HEK293T (cell line): ENCODE measurements at regions not wholly inside any gene's neighbourhood (a gene's known extent, or its start where the extent isn't known, plus 50 kb on each side); places are given as distances from the start of the nearest gene placed in this dataset.

Experiments used
- CTCF ChIA-PET: fragments of 350-600 bp; formaldehyde crosslinking; extraction: SDS; loops from one replicate; lab custom pipeline; 2021; ENCODE audit warnings: antibody characterized with exemption, inconsistent platforms; lab: Yijun Ruan, JAX
- POLR2A ChIA-PET: fragments of 350-600 bp; formaldehyde crosslinking; extraction: SDS; loops from one replicate; lab custom pipeline; 2020; ENCODE audit warnings: antibody characterized with exemption, inconsistent platforms; lab: Yijun Ruan, JAX
- DNase-seq: peaks from one replicate; pipeline ENCODE4 v3.0.0; 2012; ENCODE audit warnings: mixed read lengths; ENCODE audit errors: extremely low spot score
- ARNT ChIP-seq: fragments of 450-650 bp; IDR thresholded peaks from 2 replicates; pipeline ENCODE4 v1.6.1; 2017; ENCODE audit warnings: mild to moderate bottlenecking
- BHLHE40 ChIP-seq: fragments of 450-650 bp; IDR thresholded peaks from 2 replicates; pipeline ENCODE4 v1.6.1; 2016; ENCODE audit warnings: mild to moderate bottlenecking, moderate library complexity, borderline replicate concordance
- CTBP1 ChIP-seq: fragments of 450-650 bp; IDR thresholded peaks from 2 replicates; pipeline ENCODE4 v1.6.1; 2016; ENCODE audit warnings: borderline replicate concordance
- ELF4 ChIP-seq: fragments of 450-650 bp; IDR thresholded peaks from 2 replicates; pipeline ENCODE4 v1.6.1; 2017; ENCODE audit warnings: antibody characterized with exemption
- FOXA1 ChIP-seq: fragments of 450-650 bp; IDR thresholded peaks from 2 replicates; pipeline ENCODE4 v1.6.1; 2016; ENCODE audit warnings: mild to moderate bottlenecking
- FOXK2 ChIP-seq: fragments of 450-650 bp; IDR thresholded peaks from 2 replicates; pipeline ENCODE4 v1.6.1; 2016; ENCODE audit warnings: mild to moderate bottlenecking
- FOXM1 ChIP-seq: fragments of 450-650 bp; IDR thresholded peaks from 2 replicates; pipeline ENCODE4 v1.6.1; 2017; ENCODE audit warnings: mild to moderate bottlenecking, borderline replicate concordance
- HDGF ChIP-seq: fragments of 450-650 bp; IDR thresholded peaks from 2 replicates; pipeline ENCODE4 v1.6.1; 2017; ENCODE audit warnings: antibody characterized with exemption, borderline replicate concordance
- L3MBTL2 ChIP-seq: fragments of 450-650 bp; conservative IDR thresholded peaks from 2 replicates; pipeline ENCODE4 v1.6.1; 2016; ENCODE audit warnings: mild to moderate bottlenecking
- LEF1 ChIP-seq: fragments of 450-650 bp; IDR thresholded peaks from 2 replicates; pipeline ENCODE4 v1.6.1; 2017; ENCODE audit warnings: mild to moderate bottlenecking, borderline replicate concordance
- NFRKB ChIP-seq: fragments of 450-650 bp; IDR thresholded peaks from 2 replicates; pipeline ENCODE4 v1.6.1; 2016; ENCODE audit warnings: mild to moderate bottlenecking, moderate library complexity
- SP1 ChIP-seq: fragments of 450-650 bp; IDR thresholded peaks from 2 replicates; pipeline ENCODE4 v1.6.1; 2017
- SUZ12 ChIP-seq: fragments of 450-650 bp; IDR thresholded peaks from 2 replicates; pipeline ENCODE4 v1.6.1; 2016; ENCODE audit warnings: mild to moderate bottlenecking
- TARDBP ChIP-seq: fragments of 450-650 bp; IDR thresholded peaks from 2 replicates; pipeline ENCODE4 v1.6.1; 2016
- ZNF384 ChIP-seq: fragments of 450-650 bp; IDR thresholded peaks from 2 replicates; pipeline ENCODE4 v1.6.1; 2016
- TF ChIP-seq, protein P1 (sequence below): fragments of 450-650 bp; IDR thresholded peaks from 2 replicates; pipeline ENCODE4 v1.6.1; 2016

DNA sequence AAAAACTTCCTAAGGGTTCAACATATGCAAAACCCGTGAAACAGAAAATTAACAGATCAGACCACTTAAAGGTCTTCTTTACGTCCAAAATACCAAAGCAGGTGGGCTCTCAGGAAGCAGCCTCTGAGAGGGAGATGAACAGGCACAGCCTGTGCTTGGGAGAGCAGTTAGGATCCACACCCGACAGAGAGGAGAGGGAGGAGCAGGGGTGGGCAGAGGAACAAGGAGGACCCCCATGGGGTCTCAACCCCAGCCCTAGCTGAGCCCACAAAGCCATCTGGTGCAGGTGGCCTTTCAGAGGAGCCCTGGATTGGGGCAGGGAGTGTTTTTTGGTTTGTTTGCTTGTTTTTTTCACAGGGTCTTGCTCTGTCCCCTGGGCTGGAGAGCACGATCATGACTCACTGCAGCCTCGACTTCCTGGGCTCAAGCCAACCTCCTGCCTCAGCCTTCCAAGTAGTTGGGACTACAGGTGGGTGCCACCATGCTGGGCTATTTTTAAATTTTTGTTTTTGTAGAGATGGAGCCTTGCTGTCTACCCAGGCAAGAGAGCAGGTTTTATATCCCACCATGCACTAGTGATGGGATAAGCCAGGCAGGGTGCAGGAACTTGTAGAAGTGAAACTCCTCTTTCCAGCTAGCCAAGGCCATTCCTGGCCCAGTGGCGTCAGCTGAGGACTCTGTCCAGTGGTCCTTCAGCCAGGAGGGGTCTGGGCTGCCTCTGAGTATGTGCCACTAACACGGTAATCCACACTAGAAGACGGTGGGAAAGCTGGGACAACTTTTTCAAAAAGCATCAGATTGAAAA is 154.1 kb upstream of the HDAC4 start:
- POLR2A ChIA-PET: no interaction called here

GRCh38 chr2:239553376-239554000 is 152.7 kb upstream of the HDAC4 start:
- ChIA-PET CTCF (no interaction called here), POLR2A (no interaction called here)
- DNase-seq: no peak
- TF ChIP-seq TARDBP (no peak), CTBP1 (no peak), FOXK2 (no peak), L3MBTL2 (no peak), FOXM1 (no peak), SP1 (no peak), SUZ12 (no peak), FOXA1 (no peak), ELF4 (no peak)

More for the DNA sequence above, 154.1 kb upstream of the HDAC4 start:
- CTCF ChIA-PET: no interaction called here
- TF ChIP-seq CTBP1: no peak
- TF ChIP-seq FOXM1: no peak
- no peak for TF ChIP-seq SP1
- no peak for DNase-seq

DNA sequence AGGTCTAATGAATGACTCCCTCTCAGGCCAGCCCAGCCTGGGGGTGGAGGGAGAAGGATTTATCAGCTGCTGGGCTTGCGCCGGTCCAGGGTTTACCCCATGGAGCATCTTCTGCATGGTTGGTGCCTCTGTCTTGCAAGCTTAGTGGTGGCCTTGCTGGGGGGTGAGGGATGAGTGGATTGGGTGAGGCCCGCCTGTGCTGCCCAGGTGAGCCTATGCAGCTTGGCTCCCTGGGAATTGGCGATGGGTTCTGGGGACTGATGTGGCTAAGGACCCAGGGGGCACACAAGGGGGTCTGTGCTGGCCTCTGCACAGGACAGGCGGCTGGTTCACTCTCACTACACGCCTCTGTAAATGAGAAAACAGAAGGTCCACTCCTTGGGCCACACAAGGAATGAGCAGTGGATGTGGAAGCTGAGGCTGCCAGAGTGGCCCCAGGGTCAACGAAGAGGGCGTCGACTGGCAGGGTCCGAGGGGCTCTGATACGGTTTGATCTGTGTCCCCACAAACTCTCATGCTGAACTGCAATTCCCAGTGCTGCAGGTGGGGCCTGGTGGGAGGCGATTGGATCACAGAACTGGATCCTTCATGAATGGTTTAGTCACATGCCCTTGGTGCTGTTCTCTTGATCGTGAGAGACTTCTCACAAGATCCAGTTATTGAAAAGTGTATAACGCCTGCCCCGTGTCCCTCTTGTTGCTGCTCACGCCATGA is 151.6 kb upstream of the HDAC4 start:
- ChIA-PET POLR2A (no interaction called here), CTCF (no interaction called here)
- no peak for DNase-seq
- TF ChIP-seq FOXM1: no peak
- no peak for TF ChIP-seq CTBP1
- TF ChIP-seq NFRKB: no peak
- TF ChIP-seq BHLHE40: no peak
- TF ChIP-seq LEF1: no peak
- TF ChIP-seq, protein P1, sequence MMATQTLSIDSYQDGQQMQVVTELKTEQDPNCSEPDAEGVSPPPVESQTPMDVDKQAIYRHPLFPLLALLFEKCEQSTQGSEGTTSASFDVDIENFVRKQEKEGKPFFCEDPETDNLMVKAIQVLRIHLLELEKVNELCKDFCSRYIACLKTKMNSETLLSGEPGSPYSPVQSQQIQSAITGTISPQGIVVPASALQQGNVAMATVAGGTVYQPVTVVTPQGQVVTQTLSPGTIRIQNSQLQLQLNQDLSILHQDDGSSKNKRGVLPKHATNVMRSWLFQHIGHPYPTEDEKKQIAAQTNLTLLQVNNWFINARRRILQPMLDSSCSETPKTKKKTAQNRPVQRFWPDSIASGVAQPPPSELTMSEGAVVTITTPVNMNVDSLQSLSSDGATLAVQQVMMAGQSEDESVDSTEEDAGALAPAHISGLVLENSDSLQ: no peak
- no peak for TF ChIP-seq HDGF
- no peak for TF ChIP-seq FOXA1
- TF ChIP-seq L3MBTL2: no peak
- TF ChIP-seq ARNT: no peak
- no peak for TF ChIP-seq FOXK2
- TF ChIP-seq SUZ12: no peak
- no peak for TF ChIP-seq ZNF384
- no peak for TF ChIP-seq ELF4
- no peak for TF ChIP-seq SP1
- no peak for TF ChIP-seq TARDBP

GRCh38 chr2:239551206-239551605 is 150.4 kb upstream of the HDAC4 start:
- no peak for DNase-seq
- no peak for TF ChIP-seq CTBP1
- no peak for TF ChIP-seq SP1
- no peak for TF ChIP-seq ELF4
- no peak for TF ChIP-seq FOXA1
- TF ChIP-seq HDGF: no peak
- no peak for TF ChIP-seq L3MBTL2
- TF ChIP-seq FOXK2: no peak
- TF ChIP-seq NFRKB: no peak
- TF ChIP-seq, protein P1: no peak
- TF ChIP-seq ARNT: no peak
- TF ChIP-seq LEF1: no peak
- TF ChIP-seq TARDBP: no peak
- TF ChIP-seq ZNF384: no peak
- no peak for TF ChIP-seq FOXM1
- no peak for TF ChIP-seq SUZ12
- CTCF ChIA-PET: no interaction called here
- POLR2A ChIA-PET: no interaction called here

- no peak for TF ChIP-seq FOXM1
- TF ChIP-seq L3MBTL2: no peak
- no peak for TF ChIP-seq SP1
- no peak for TF ChIP-seq FOXK2
- TF ChIP-seq NFRKB: no peak
- no peak for TF ChIP-seq HDGF
- no peak for TF ChIP-seq CTBP1
- DNase-seq: no peak
- ChIA-PET POLR2A (no interaction called here), CTCF (no interaction called here)
Observed at GRCh38 chr2:239550357-239550756, 149.5 kb upstream of the HDAC4 start.

GRCh38 chr2:239549711-239550255 is 149.0 kb upstream of the HDAC4 start:
- CTCF ChIA-PET: no interaction called here
- TF ChIP-seq FOXK2 (no peak), BHLHE40 (no peak), ARNT (no peak), TARDBP (no peak), FOXA1 (no peak), FOXM1 (no peak), L3MBTL2 (no peak), NFRKB (no peak), ZNF384 (no peak), SUZ12 (no peak), LEF1 (no peak), HDGF (no peak), SP1 (no peak), ELF4 (no peak), CTBP1 (no peak)
- TF ChIP-seq, protein P1: no peak
- POLR2A ChIA-PET: no interaction called here
- DNase-seq: no peak
